Neural cell (in vitro differentiated cells): ENCODE measurements at regions not wholly inside any gene's neighbourhood (a gene's known extent, or its start where the extent isn't known, plus 50 kb on each side); places are given as distances from the start of the nearest gene placed in this dataset.

ENCODE experiments used
- H2AFZ ChIP-seq: fragments of 200-600, 300-800 bp; sonication (generic), shearing (Covaris generic); 2 replicates; pipeline ENCODE4 v1.6.0; 2014; ENCODE audit warnings: low read depth, mild to moderate bottlenecking, antibody characterized with exemption, low read length, moderate library complexity
- H3F3A ChIP-seq: fragments of 200-600 bp; shearing (Covaris generic); 2 replicates; pipeline ENCODE4 v1.6.1; 2016; ENCODE audit warnings: mild to moderate bottlenecking, moderate library complexity, mixed read lengths, antibody characterized with exemption, low read length; ENCODE audit not compliant: insufficient read depth, poor library complexity, severe bottlenecking
- H3K27ac ChIP-seq: fragments of 200-600, 300-800 bp; sonication (generic), shearing (Covaris generic); 2 replicates; pipeline ENCODE4 v1.5.1; 2014; ENCODE audit warnings: mild to moderate bottlenecking, low read length, moderate library complexity
- H3K27me3 ChIP-seq: fragments of 300-800, 200-600 bp; sonication (generic), shearing (Covaris generic); 2 replicates; pipeline ENCODE4 v1.6.0; 2014; ENCODE audit warnings: mild to moderate bottlenecking, low read depth, low read length, moderate library complexity; ENCODE audit not compliant: insufficient read depth
- H3K36me3 ChIP-seq: fragments of 300-800, 200-600 bp; sonication (generic), shearing (Covaris generic); 2 replicates; pipeline ENCODE4 v1.5.1; 2014; ENCODE audit warnings: mild to moderate bottlenecking, antibody characterized with exemption, low read length, moderate library complexity; ENCODE audit not compliant: insufficient read depth
- H3K4me2 ChIP-seq: fragments of 300-800, 200-600 bp; sonication (generic), shearing (Covaris generic); 2 replicates; pipeline ENCODE4 v1.6.0; 2014; ENCODE audit warnings: mild to moderate bottlenecking, low read length
- H3K4me3 ChIP-seq: fragments of 300-800, 200-600 bp; sonication (generic), shearing (Covaris generic); 2 replicates; pipeline ENCODE4 v1.5.1; 2014; ENCODE audit warnings: mild to moderate bottlenecking, low read length, moderate library complexity
- H3K79me2 ChIP-seq: fragments of 200-600 bp; shearing (Covaris generic); replicated peaks from 2 replicates; pipeline ENCODE4 v1.6.0; 2014; ENCODE audit warnings: mild to moderate bottlenecking, low read length, moderate library complexity; ENCODE audit not compliant: insufficient read depth
- H3K9ac ChIP-seq: fragments of 300-800, 200-600 bp; sonication (generic), shearing (Covaris generic); 2 replicates; pipeline ENCODE4 v1.6.1; 2016; ENCODE audit warnings: mild to moderate bottlenecking, low read length, mixed read lengths
- H3K9me2 ChIP-seq: fragments of 200-600 bp; shearing (Covaris generic); 2 replicates; pipeline ENCODE4 v1.6.1; 2016; ENCODE audit warnings: mild to moderate bottlenecking, low read length, mixed read lengths; ENCODE audit not compliant: insufficient read depth
- H3K9me3 ChIP-seq: fragments of 200-600, 300-800 bp; sonication (generic), shearing (Covaris generic); 2 replicates; pipeline ENCODE4 v1.6.1; 2016; ENCODE audit warnings: mild to moderate bottlenecking, mixed run types, low read length, moderate library complexity, mixed read lengths
- H4K20me1 ChIP-seq: fragments of 200-600 bp; shearing (Covaris generic); 2 replicates; pipeline ENCODE4 v1.6.1; 2016; ENCODE audit warnings: mild to moderate bottlenecking, mixed run types; ENCODE audit not compliant: insufficient read depth
- EP300 ChIP-seq: fragments of 450-650 bp; conservative IDR thresholded peaks from 2 replicates; pipeline ENCODE4 v1.6.1; 2014; ENCODE audit warnings: antibody characterized with exemption, mild to moderate bottlenecking, moderate library complexity; ENCODE audit not compliant: poor library complexity, severe bottlenecking
- EZH2 ChIP-seq: fragments of 200-600, 300-800 bp; shearing (Covaris generic), sonication (generic); IDR thresholded peaks from 2 replicates; pipeline ENCODE4 v1.6.1; 2014; ENCODE audit warnings: antibody characterized with exemption, low read length, borderline replicate concordance, mild to moderate bottlenecking; ENCODE audit not compliant: insufficient read depth, poor library complexity, severe bottlenecking
- MXI1 ChIP-seq: fragments of 450-650 bp; conservative IDR thresholded peaks from 2 replicates; pipeline ENCODE4 v1.6.1; 2014; ENCODE audit warnings: antibody characterized with exemption, mild to moderate bottlenecking; ENCODE audit not compliant: poor library complexity, severe bottlenecking
- POLR2AphosphoS5 ChIP-seq: IDR thresholded peaks from 2 replicates; pipeline ENCODE4 v1.6.1; 2012
- RAD21 ChIP-seq: fragments of 450-650 bp; conservative IDR thresholded peaks from 2 replicates; pipeline ENCODE4 v1.6.1; 2014; ENCODE audit warnings: antibody characterized with exemption, mild to moderate bottlenecking, moderate library complexity
- REST ChIP-seq: IDR thresholded peaks from 2 replicates; pipeline ENCODE4 v1.6.1; 2012; ENCODE audit warnings: borderline replicate concordance
- SMC3 ChIP-seq: fragments of 450-650 bp; conservative IDR thresholded peaks from 2 replicates; pipeline ENCODE4 v1.6.1; 2014; ENCODE audit warnings: antibody characterized with exemption, mild to moderate bottlenecking, moderate library complexity; ENCODE audit not compliant: poor library complexity
- TAF1 ChIP-seq: IDR thresholded peaks from 2 replicates; pipeline ENCODE4 v1.6.1; 2012; ENCODE audit warnings: low read depth
- TF ChIP-seq, protein P1 (sequence below): fragments of 450-650 bp; IDR thresholded peaks from 2 replicates; pipeline ENCODE4 v1.5.1; 2014; ENCODE audit warnings: antibody characterized with exemption, mild to moderate bottlenecking, moderate library complexity; ENCODE audit not compliant: poor library complexity, severe bottlenecking

- H3K9ac ChIP-seq, result no peak overlapping the region
- TF ChIP-seq REST, result no peak
- TF ChIP-seq, protein P1, sequence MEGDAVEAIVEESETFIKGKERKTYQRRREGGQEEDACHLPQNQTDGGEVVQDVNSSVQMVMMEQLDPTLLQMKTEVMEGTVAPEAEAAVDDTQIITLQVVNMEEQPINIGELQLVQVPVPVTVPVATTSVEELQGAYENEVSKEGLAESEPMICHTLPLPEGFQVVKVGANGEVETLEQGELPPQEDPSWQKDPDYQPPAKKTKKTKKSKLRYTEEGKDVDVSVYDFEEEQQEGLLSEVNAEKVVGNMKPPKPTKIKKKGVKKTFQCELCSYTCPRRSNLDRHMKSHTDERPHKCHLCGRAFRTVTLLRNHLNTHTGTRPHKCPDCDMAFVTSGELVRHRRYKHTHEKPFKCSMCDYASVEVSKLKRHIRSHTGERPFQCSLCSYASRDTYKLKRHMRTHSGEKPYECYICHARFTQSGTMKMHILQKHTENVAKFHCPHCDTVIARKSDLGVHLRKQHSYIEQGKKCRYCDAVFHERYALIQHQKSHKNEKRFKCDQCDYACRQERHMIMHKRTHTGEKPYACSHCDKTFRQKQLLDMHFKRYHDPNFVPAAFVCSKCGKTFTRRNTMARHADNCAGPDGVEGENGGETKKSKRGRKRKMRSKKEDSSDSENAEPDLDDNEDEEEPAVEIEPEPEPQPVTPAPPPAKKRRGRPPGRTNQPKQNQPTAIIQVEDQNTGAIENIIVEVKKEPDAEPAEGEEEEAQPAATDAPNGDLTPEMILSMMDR, result no peak
- no peak for TF ChIP-seq EZH2
- no peak for TF ChIP-seq EP300
- no peaks in the 10 kb centered on the region for H3F3A ChIP-seq
- H3K79me2 ChIP-seq, result no peaks in the 10 kb centered on the region
- no peak overlapping the region for H3K27ac ChIP-seq
- no peaks in the 10 kb centered on the region for H3K27me3 ChIP-seq
- H2AFZ ChIP-seq, result no peak overlapping the region
- H4K20me1 ChIP-seq, result no peaks in the 10 kb centered on the region
- H3K4me3 ChIP-seq, result no peak overlapping the region
- no peaks in the 10 kb centered on the region for H3K9me2 ChIP-seq
- H3K4me2 ChIP-seq, result no peak overlapping the region
- H3K9me3 ChIP-seq, result no peaks in the 10 kb centered on the region
- no peaks in the 10 kb centered on the region for H3K36me3 ChIP-seq
These were observed 246.0 kb upstream of the LRRN1 start for GRCh38 chr3:3553236-3553635.

GRCh38 chr3:3552761-3553160, 246.5 kb upstream of the LRRN1 start:
- no peak for TF ChIP-seq TAF1
- TF ChIP-seq, protein P1, result no peak
- no peak for TF ChIP-seq RAD21
- TF ChIP-seq SMC3, result no peak
- TF ChIP-seq EP300, result no peak
- no peak for TF ChIP-seq EZH2
- TF ChIP-seq REST, result no peak
- no peak for TF ChIP-seq MXI1
- TF ChIP-seq POLR2AphosphoS5, result no peak
- Histone ChIP-seq H2AFZ (no peak overlapping the region), H3K9me3 (no peaks in the 10 kb centered on the region), H3K9me2 (no peaks in the 10 kb centered on the region), H3K4me3 (no peak overlapping the region), H3K9ac (no peak overlapping the region), H3K27me3 (no peaks in the 10 kb centered on the region), H3K4me2 (no peak overlapping the region), H3F3A (no peaks in the 10 kb centered on the region), H3K27ac (no peak overlapping the region), H3K79me2 (no peaks in the 10 kb centered on the region), H3K36me3 (no peaks in the 10 kb centered on the region), H4K20me1 (no peaks in the 10 kb centered on the region)
